Endothelial cell of umbilical vein (primary cell): ENCODE measurements at regions not wholly inside any gene's neighbourhood (a gene's known extent, or its start where the extent isn't known, plus 50 kb on each side); places are given as distances from the start of the nearest gene placed in this dataset.

Experiments
- BruUV-seq: library from RNA; stranded (reverse); fragments of 400-500 nt; replicated peaks from 2 replicates; lab custom pipeline; 2021; lab: Mats Ljungman, UMichigan
- CTCF ChIA-PET: fragments of 300-600, 350-600 bp; sonication (Branson Sonifier 250); formaldehyde crosslinking; loops from one replicate; lab custom pipeline; 2021; ENCODE audit warnings: antibody characterized with exemption, inconsistent platforms; lab: Charles Lee
- POLR2A ChIA-PET: fragments of 300-600, 350-600 bp; sonication (Branson Sonifier 250); formaldehyde crosslinking; loops from one replicate; lab custom pipeline; 2021; ENCODE audit warnings: antibody characterized with exemption, inconsistent platforms; lab: Charles Lee
- DNase-seq: peaks from one replicate; pipeline ENCODE4 v3.0.0-alpha.2; 2011; ENCODE audit warnings: low read depth, low spot score
- FAIRE-seq: peaks from 2 replicates; lab custom pipeline; 2011; peaks lifted over from hg19 to GRCh38; lab: Jason Lieb, UNC
- H2AFZ ChIP-seq: 2 replicates; pipeline ENCODE4 v1.6.0; 2012; ENCODE audit warnings: low read depth, low read length, control low read depth, inconsistent platforms
- H3K27ac ChIP-seq: 2 replicates; pipeline ENCODE4 v1.5.1; 2011; ENCODE audit warnings: low read depth, mild to moderate bottlenecking, control low read depth, low read length, moderate library complexity; ENCODE audit not compliant: insufficient read depth
- H3K27me3 ChIP-seq, 2 experiments: 2 replicates each; pipeline versions ENCODE4 v1.6.0 to v1.6.1; 2011; ENCODE audit warnings: low read length in 2 of 2, mixed read lengths in 1 of 2; ENCODE audit not compliant: control insufficient read depth in 2 of 2, insufficient read depth in 2 of 2
- H3K36me3 ChIP-seq, 2 experiments: 2 replicates in 1 of 2; 3 replicates in 1 of 2; pipeline ENCODE4 v1.5.1; 2011; ENCODE audit warnings: low read length in 2 of 2, mild to moderate bottlenecking in 1 of 2, moderate library complexity in 1 of 2; ENCODE audit not compliant: control insufficient read depth in 2 of 2, insufficient read depth in 2 of 2; ENCODE audit errors: extremely low read depth in 1 of 2
- H3K4me1 ChIP-seq: 3 replicates; pipeline ENCODE4 v1.5.1; 2011; ENCODE audit warnings: mild to moderate bottlenecking, low read length; ENCODE audit not compliant: control insufficient read depth, insufficient read depth; ENCODE audit errors: extremely low read depth
- H3K4me2 ChIP-seq: 2 replicates; pipeline ENCODE4 v1.6.1; 2011; ENCODE audit warnings: low read length, control low read depth, mixed read lengths; ENCODE audit not compliant: insufficient read depth
- H3K4me3 ChIP-seq, 3 experiments: fragments of 200-600 bp in 1 of 3; sonication (generic), shearing (Covaris generic) in 1 of 3; replicated peaks in 1 of 3; 2 replicates each; pipeline ENCODE4 v1.5.1; 2011 to 2016; ENCODE audit warnings: control low read depth in 3 of 3, low read length in 3 of 3, mild to moderate bottlenecking in 2 of 3, inconsistent platforms in 1 of 3, low read depth in 1 of 3, moderate library complexity in 1 of 3; ENCODE audit not compliant: insufficient read depth in 1 of 3
- H3K79me2 ChIP-seq: 2 replicates; pipeline ENCODE4 v1.6.0; 2012; ENCODE audit warnings: low read length, inconsistent platforms; ENCODE audit not compliant: control insufficient read depth, insufficient read depth
- H3K9ac ChIP-seq: replicated peaks from 2 replicates; pipeline ENCODE3; 2011; ENCODE audit warnings: low read length, control low read depth; ENCODE audit not compliant: insufficient read depth; ENCODE audit errors: extremely low read depth
- H3K9me1 ChIP-seq: replicated peaks from 3 replicates; pipeline ENCODE4 v1.6.0; 2011; ENCODE audit warnings: mild to moderate bottlenecking, low read length; ENCODE audit not compliant: control insufficient read depth, insufficient read depth; ENCODE audit errors: extremely low read depth
- H3K9me3 ChIP-seq: replicated peaks from 2 replicates; pipeline ENCODE4 v1.5.1; 2012; ENCODE audit warnings: low read length, inconsistent platforms; ENCODE audit not compliant: control insufficient read depth, insufficient read depth
- H4K20me1 ChIP-seq: replicated peaks from 2 replicates; pipeline ENCODE3; 2011; ENCODE audit warnings: mild to moderate bottlenecking, low read length; ENCODE audit not compliant: control insufficient read depth, insufficient read depth; ENCODE audit errors: extremely low read depth
- EZH2 ChIP-seq: IDR thresholded peaks from 2 replicates; pipeline ENCODE4 v1.6.1; 2012; ENCODE audit warnings: borderline replicate concordance, low read depth, mild to moderate bottlenecking, moderate library complexity, low read length, inconsistent platforms; ENCODE audit not compliant: severe bottlenecking
- FOS ChIP-seq: IDR thresholded peaks from 2 replicates; pipeline ENCODE4 v1.6.1; 2011; ENCODE audit warnings: mild to moderate bottlenecking, low read length, moderate library complexity, borderline replicate concordance; ENCODE audit not compliant: insufficient read depth
- GATA2 ChIP-seq: IDR thresholded peaks from 2 replicates; pipeline ENCODE4 v1.7.0; 2011; ENCODE audit warnings: low read depth, mild to moderate bottlenecking, moderate library complexity, mixed read lengths, low read length; ENCODE audit not compliant: insufficient read length, insufficient read depth
- JUN ChIP-seq: IDR thresholded peaks from 2 replicates; pipeline ENCODE4 v1.6.1; 2011; ENCODE audit warnings: borderline replicate concordance, low read depth; ENCODE audit not compliant: insufficient read length, insufficient read depth
- POLR2A ChIP-seq: IDR thresholded peaks from 2 replicates; pipeline ENCODE4 v1.6.1; 2012; ENCODE audit warnings: low read depth, mild to moderate bottlenecking, control low read depth, low read length
- POLR2AphosphoS5 ChIP-seq: IDR thresholded peaks from 2 replicates; pipeline ENCODE4 v1.6.1; 2012; ENCODE audit warnings: low read depth, mild to moderate bottlenecking, control low read depth, low read length, moderate library complexity; ENCODE audit not compliant: insufficient read depth
- dilution Hi-C: fragments of 300-500 bp; cut with MboI; formaldehyde crosslinking; loops from one replicate; pipeline ENCODE4 v1.15.0; 2019; ENCODE audit warnings: low sequenced_read_pairs; ENCODE audit not compliant: extremely low pct_ligation_motif_present
- intact Hi-C: fragments of 100-400 bp; cut with micrococcal nuclease; formaldehyde crosslinking; loops from one replicate; pipeline ENCODE4 v1.10.0; 2022
- TF ChIP-seq, protein P1 (sequence below): IDR thresholded peaks from 2 replicates; pipeline ENCODE4 v1.6.1; 2011; ENCODE audit not compliant: insufficient read depth, insufficient read length
- TF ChIP-seq, protein P2 (sequence below), 2 donors: IDR thresholded peaks; 1 replicate in 1 of 2; 2 replicates in 1 of 2; pipeline ENCODE4 v1.5.1; 2011; ENCODE audit warnings: low read length in 2 of 2, mild to moderate bottlenecking in 2 of 2, moderate library complexity in 2 of 2, control low read depth in 1 of 2, inconsistent platforms in 1 of 2, low read depth in 1 of 2; ENCODE audit not compliant: insufficient read depth in 1 of 2; ENCODE audit errors: extremely low read depth in 1 of 2

DNA sequence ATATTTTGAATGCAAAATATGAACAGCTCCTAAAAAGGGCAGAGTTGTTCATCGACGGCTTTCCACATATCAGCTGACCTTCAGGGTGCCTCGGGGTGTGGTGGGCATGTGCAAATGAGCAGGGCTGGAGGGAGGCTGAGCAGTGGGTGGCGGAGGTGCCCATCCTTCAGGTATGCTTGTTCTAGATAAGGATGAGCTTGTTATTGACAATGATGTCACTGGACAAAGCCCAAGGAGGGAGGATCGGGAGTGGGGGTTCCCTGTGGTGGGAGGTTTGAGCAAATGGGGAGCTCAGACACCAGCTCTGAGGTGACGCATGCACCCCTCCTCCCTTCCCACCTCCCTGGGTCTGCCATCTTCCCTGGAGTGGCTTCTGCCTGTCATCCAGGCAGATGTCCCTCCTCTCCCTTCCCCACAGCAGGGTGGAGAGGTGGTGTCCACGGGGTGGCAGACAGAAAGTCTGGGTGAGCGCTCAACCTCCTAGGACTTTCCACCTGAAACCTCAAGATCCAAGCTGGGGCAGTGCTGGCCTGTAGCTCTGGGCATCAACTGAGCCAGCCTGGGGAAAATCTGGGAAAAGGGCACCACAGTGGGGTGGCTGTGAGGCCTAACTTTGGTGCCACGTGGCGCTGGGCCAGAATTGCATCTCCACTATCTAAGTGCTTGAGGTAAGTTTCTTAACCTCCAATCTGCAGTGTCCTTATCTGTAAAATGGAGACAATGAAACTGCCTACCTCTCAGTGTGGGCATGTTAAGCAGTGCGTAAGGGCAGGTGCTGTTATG, 106.3 kb upstream of the THY1 start:
- H3K27me3 ChIP-seq: peaks cover 0 to 2% of the 10 kb centered on the region in 2 experiments

DNA sequence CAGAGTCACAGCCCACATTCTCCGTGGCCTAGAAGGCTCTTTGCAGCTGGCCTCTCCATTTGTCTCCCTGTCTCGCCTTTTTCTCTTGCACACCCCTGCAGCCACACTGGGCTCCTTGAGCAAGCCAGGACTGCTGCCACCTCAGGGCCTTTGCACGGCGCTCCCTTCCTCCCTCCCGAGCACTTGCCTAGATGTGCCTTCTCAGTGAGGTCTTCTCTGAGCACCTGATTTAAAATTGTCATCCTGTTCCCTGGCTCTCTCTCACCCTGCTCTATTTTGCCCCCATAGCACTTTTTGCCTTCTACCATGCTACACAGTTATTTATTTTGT, 102.9 kb upstream of the THY1 start:
- Histone ChIP-seq H3K4me2 (no peak overlapping the region), H3K79me2 (no peaks in the 10 kb centered on the region), H3K9me1 (no peaks in the 10 kb centered on the region), H3K4me1 (no peaks in the 10 kb centered on the region), H3K36me3 (no peaks in the 10 kb centered on the region), H3K27ac (no peak overlapping the region), H3K4me3 (no peak overlapping the region), H3K27me3 (no peaks in the 10 kb centered on the region), H4K20me1 (no peaks in the 10 kb centered on the region), H3K9ac (no peak overlapping the region), H2AFZ (no peak overlapping the region), H3K9me3 (no peaks in the 10 kb centered on the region)
- dilution Hi-C loops (no loop called here), intact Hi-C loops (no loop called here)
- no TSS peak for BruUV-seq
- ChIA-PET POLR2A (no interaction called here), CTCF (interaction anchor here (0.6 kb wide), 1 partner anchor 22 kb away, joined by 3 read pairs; no protein-coding TSS in a partner anchor)
- DNase-seq (no peak), FAIRE-seq (no peak)
- TF ChIP-seq POLR2AphosphoS5 (no peak), EZH2 (no peak), GATA2 (no peak), JUN (no peak), FOS (no peak)
- TF ChIP-seq, protein P1, sequence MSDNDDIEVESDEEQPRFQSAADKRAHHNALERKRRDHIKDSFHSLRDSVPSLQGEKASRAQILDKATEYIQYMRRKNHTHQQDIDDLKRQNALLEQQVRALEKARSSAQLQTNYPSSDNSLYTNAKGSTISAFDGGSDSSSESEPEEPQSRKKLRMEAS: no peak
- TF ChIP-seq, protein P2, sequence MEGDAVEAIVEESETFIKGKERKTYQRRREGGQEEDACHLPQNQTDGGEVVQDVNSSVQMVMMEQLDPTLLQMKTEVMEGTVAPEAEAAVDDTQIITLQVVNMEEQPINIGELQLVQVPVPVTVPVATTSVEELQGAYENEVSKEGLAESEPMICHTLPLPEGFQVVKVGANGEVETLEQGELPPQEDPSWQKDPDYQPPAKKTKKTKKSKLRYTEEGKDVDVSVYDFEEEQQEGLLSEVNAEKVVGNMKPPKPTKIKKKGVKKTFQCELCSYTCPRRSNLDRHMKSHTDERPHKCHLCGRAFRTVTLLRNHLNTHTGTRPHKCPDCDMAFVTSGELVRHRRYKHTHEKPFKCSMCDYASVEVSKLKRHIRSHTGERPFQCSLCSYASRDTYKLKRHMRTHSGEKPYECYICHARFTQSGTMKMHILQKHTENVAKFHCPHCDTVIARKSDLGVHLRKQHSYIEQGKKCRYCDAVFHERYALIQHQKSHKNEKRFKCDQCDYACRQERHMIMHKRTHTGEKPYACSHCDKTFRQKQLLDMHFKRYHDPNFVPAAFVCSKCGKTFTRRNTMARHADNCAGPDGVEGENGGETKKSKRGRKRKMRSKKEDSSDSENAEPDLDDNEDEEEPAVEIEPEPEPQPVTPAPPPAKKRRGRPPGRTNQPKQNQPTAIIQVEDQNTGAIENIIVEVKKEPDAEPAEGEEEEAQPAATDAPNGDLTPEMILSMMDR (IDR thresholded peaks at IDR 0.05; ENCODE audit: extremely low read depth in 1 of 2, insufficient read depth in 1 of 2, low read depth in 1 of 2, low read length in 2 of 2): no peak

More for the DNA sequence above, 106.3 kb upstream of the THY1 start:
- Histone ChIP-seq H3K27ac (no peak overlapping the region), H3K9ac (no peak overlapping the region), H3K79me2 (no peaks in the 10 kb centered on the region), H4K20me1 (no peaks in the 10 kb centered on the region), H3K4me2 (no peak overlapping the region), H3K9me1 (no peaks in the 10 kb centered on the region), H3K4me1 (no peaks in the 10 kb centered on the region), H3K9me3 (no peaks in the 10 kb centered on the region), H2AFZ (no peak overlapping the region), H3K4me3 (no peak overlapping the region), H3K36me3 (no peaks in the 10 kb centered on the region)
- TF ChIP-seq JUN (no peak), POLR2AphosphoS5 (no peak), EZH2 (no peak), POLR2A (no peak)
- POLR2A ChIA-PET: no interaction called here
- no TSS peak for BruUV-seq
- FAIRE-seq: no peak
- dilution Hi-C loops (no loop called here), intact Hi-C loops (no loop called here)
- CTCF ChIA-PET: interaction anchor here (0.7 to 1.4 kb wide), 3 partner anchors 49 to 1045 kb away, joined by 3 to 4 read pairs (median 3); no protein-coding TSS in a partner anchor
- no peak for DNase-seq
